Tibial artery (tissue), 4 donors: ENCODE measurements at regions not wholly inside any gene's neighbourhood (a gene's known extent, or its start where the extent isn't known, plus 50 kb on each side); places are given as distances from the start of the nearest gene placed in this dataset.

ENCODE experiments used
- DNase-seq, 2 donors: peaks; one replicate each; pipeline ENCODE4 v3.0.0-alpha.2; 2019
- H3K27ac ChIP-seq, 2 donors: fragments of 200-600 bp; sonication (generic) in 1 of 2; 1 replicate in 1 of 2; 2 replicates in 1 of 2; pipeline ENCODE4 v1.5.1; 2018 to 2019; ENCODE audit warnings: mild to moderate bottlenecking in 1 of 2
- H3K27me3 ChIP-seq, 2 donors: fragments of 200-600 bp; sonication (generic) in 1 of 2; one replicate each; pipeline versions ENCODE4 v1.5.1 to v1.6.0; 2016 to 2019
- H3K36me3 ChIP-seq, 3 donors: fragments of 200-600 bp; sonication (generic) in 2 of 3; one replicate each; pipeline ENCODE4 v1.5.1; 2016 to 2019; ENCODE audit warnings: mild to moderate bottlenecking in 2 of 3
- H3K4me1 ChIP-seq, 4 donors: fragments of 200-600 bp; sonication (generic) in 2 of 4; 1 replicate in 3 of 4; 2 replicates in 1 of 4; pipeline ENCODE4 v1.5.1; 2016 to 2019
- H3K4me3 ChIP-seq, 2 donors: fragments of 200-600 bp; sonication (generic) in 1 of 2; 1 replicate in 1 of 2; 2 replicates in 1 of 2; pipeline ENCODE4 v1.5.1; 2018 to 2019; ENCODE audit warnings: mild to moderate bottlenecking in 2 of 2
- H3K9me3 ChIP-seq, 3 donors: fragments of 200-600 bp; sonication (generic) in 1 of 3; one replicate each; pipeline ENCODE4 v1.5.1; 2016 to 2019
- CTCF ChIP-seq, 2 experiments: fragments of 200-600 bp in 1 of 2; fragments of 450-650 bp in 1 of 2; IDR thresholded peaks; one replicate each; pipeline ENCODE4 v1.5.1; 2017 to 2019; ENCODE audit warnings: antibody characterized with exemption in 2 of 2, mild to moderate bottlenecking in 1 of 2, moderate library complexity in 1 of 2
- intact Hi-C: fragments of 100-400 bp; cut with DNase I; formaldehyde crosslinking; loops from one replicate; pipeline ENCODE4 v1.15.0; 2023; ENCODE audit warnings: low total_unique reads

- no peaks in the 10 kb centered on the region for H3K36me3 ChIP-seq
- no peaks in the 10 kb centered on the region for H3K4me1 ChIP-seq
- TF ChIP-seq CTCF (IDR thresholded peaks at IDR 0.05): no peak
- H3K27me3 ChIP-seq: no peaks in the 10 kb centered on the region
- no peak overlapping the region for H3K4me3 ChIP-seq
- no peak overlapping the region for H3K27ac ChIP-seq
- intact Hi-C loops: no loop called here
- no peak for DNase-seq
- H3K9me3 ChIP-seq: no peaks in the 10 kb centered on the region
Measured at GRCh38 chr10:61356354-61356753, 96.8 kb downstream of the TMEM26 start.

GRCh38 chr10:61355211-61355610 lies 98.0 kb downstream of the TMEM26 start:
- H3K4me1 ChIP-seq: no peaks in the 10 kb centered on the region
- DNase-seq: no peak
- H3K4me3 ChIP-seq: no peak overlapping the region
- intact Hi-C loops: no loop called here
- no peaks in the 10 kb centered on the region for H3K27me3 ChIP-seq
- TF ChIP-seq CTCF (IDR thresholded peaks at IDR 0.05): no peak
- H3K9me3 ChIP-seq: no peaks in the 10 kb centered on the region
- H3K27ac ChIP-seq: no peak overlapping the region
- H3K36me3 ChIP-seq: no peaks in the 10 kb centered on the region

- H3K9me3 ChIP-seq: no peaks in the 10 kb centered on the region
- no peak for TF ChIP-seq CTCF (IDR thresholded peaks at IDR 0.05)
- DNase-seq: no peak
Measured at GRCh38 chr10:61354401-61354975, 98.7 kb downstream of the TMEM26 start.

GRCh38 chr10:61350794-61351193 lies 102.4 kb downstream of the TMEM26 start:
- no peak for DNase-seq
- Histone ChIP-seq H3K27ac (no peak overlapping the region), H3K9me3 (no peaks in the 10 kb centered on the region), H3K4me1 (no peaks in the 10 kb centered on the region), H3K4me3 (no peak overlapping the region), H3K36me3 (no peaks in the 10 kb centered on the region), H3K27me3 (no peaks in the 10 kb centered on the region)
- intact Hi-C loops: no loop called here
- TF ChIP-seq CTCF (IDR thresholded peaks at IDR 0.05): no peak

More at GRCh38 chr10:61354401-61354975, 98.7 kb downstream of the TMEM26 start:
- no peaks in the 10 kb centered on the region for H3K36me3 ChIP-seq
- H3K4me3 ChIP-seq: no peak overlapping the region
- H3K4me1 ChIP-seq: no peaks in the 10 kb centered on the region
- intact Hi-C loops: no loop called here
- no peak overlapping the region for H3K27ac ChIP-seq
- H3K27me3 ChIP-seq: no peaks in the 10 kb centered on the region

- no peaks in the 10 kb centered on the region for H3K9me3 ChIP-seq
- H3K27ac ChIP-seq: no peak overlapping the region
- H3K4me3 ChIP-seq: no peak overlapping the region
- TF ChIP-seq CTCF (IDR thresholded peaks at IDR 0.05): no peak
- intact Hi-C loops: no loop called here
- H3K4me1 ChIP-seq: no peaks in the 10 kb centered on the region
- no peaks in the 10 kb centered on the region for H3K36me3 ChIP-seq
- no peaks in the 10 kb centered on the region for H3K27me3 ChIP-seq
- DNase-seq: no peak
Measured at GRCh38 chr10:61350068-61350467, 103.1 kb downstream of the TMEM26 start.
